ENCODE measurements at regions not wholly inside any gene's neighbourhood (a gene's known extent, or its start where the extent isn't known, plus 50 kb on each side); places are given as distances from the start of the nearest gene placed in this dataset.

- no peak for TF ChIP-seq EZH2 (IDR thresholded peaks at IDR 0.05; ENCODE audit: insufficient read depth, poor library complexity, severe bottlenecking)
- no peak for TF ChIP-seq EZH2phosphoT487 (IDR thresholded peaks at IDR 0.05; ENCODE audit: insufficient read depth, low read depth)
These were observed 253.8 kb upstream of the IGF1R start for GRCh38 chr15:98394546-98394945.
